Keratinocyte (primary cell): ENCODE measurements at regions not wholly inside any gene's neighbourhood (a gene's known extent, or its start where the extent isn't known, plus 50 kb on each side); places are given as distances from the start of the nearest gene placed in this dataset.

Source experiments
- DNase-seq: peaks from one replicate; pipeline ENCODE4 v3.0.0-alpha.2; 2011; ENCODE audit warnings: low read depth, missing footprints, low spot score
- FAIRE-seq: peaks from 2 replicates; lab custom pipeline; 2011; peaks lifted over from hg19 to GRCh38; lab: Jason Lieb, UNC
- H2AFZ ChIP-seq: 2 replicates; pipeline ENCODE4 v1.6.0; 2012; ENCODE audit warnings: low read length, control low read depth, inconsistent platforms; ENCODE audit not compliant: control insufficient read depth
- H3K27ac ChIP-seq: 2 replicates; pipeline ENCODE4 v1.5.1; 2011; ENCODE audit warnings: low read length; ENCODE audit not compliant: control insufficient read depth, insufficient read depth
- H3K27me3 ChIP-seq: 3 replicates; pipeline ENCODE4 v1.6.0; 2011; ENCODE audit warnings: low read length; ENCODE audit not compliant: control insufficient read depth, insufficient read depth; ENCODE audit errors: extremely low read depth
- H3K36me3 ChIP-seq, 2 experiments: 2 replicates in 1 of 2; 3 replicates in 1 of 2; pipeline ENCODE4 v1.5.1; 2011; ENCODE audit warnings: low read length in 2 of 2, mild to moderate bottlenecking in 1 of 2; ENCODE audit not compliant: control insufficient read depth in 2 of 2, insufficient read depth in 2 of 2; ENCODE audit errors: extremely low read depth in 1 of 2
- H3K4me1 ChIP-seq: 3 replicates; pipeline ENCODE4 v1.5.1; 2011; ENCODE audit warnings: low read length; ENCODE audit not compliant: control insufficient read depth, insufficient read depth; ENCODE audit errors: extremely low read depth
- H3K4me2 ChIP-seq: 3 replicates; pipeline ENCODE4 v1.6.0; 2011; ENCODE audit warnings: low read depth, low read length; ENCODE audit not compliant: control insufficient read depth, insufficient read depth; ENCODE audit errors: extremely low read depth
- H3K4me3 ChIP-seq, 3 experiments: fragments of 200-600 bp in 1 of 3; sonication (generic) in 1 of 3; 2 replicates in 2 of 3; 3 replicates in 1 of 3; pipeline ENCODE4 v1.5.1; 2011 to 2016; ENCODE audit warnings: low read length in 3 of 3, mild to moderate bottlenecking in 3 of 3, control low read depth in 2 of 3, inconsistent platforms in 1 of 3, low read depth in 1 of 3, mixed read lengths in 1 of 3, mixed run types in 1 of 3, moderate library complexity in 1 of 3; ENCODE audit not compliant: control insufficient read depth in 2 of 3, insufficient read depth in 2 of 3; ENCODE audit errors: extremely low read depth in 1 of 3
- H3K79me2 ChIP-seq: 2 replicates; pipeline ENCODE4 v1.6.0; 2012; ENCODE audit warnings: low read length; ENCODE audit not compliant: control insufficient read depth, insufficient read depth
- H3K9ac ChIP-seq: 3 replicates; pipeline ENCODE4 v1.6.0; 2011; ENCODE audit warnings: low read length; ENCODE audit not compliant: control insufficient read depth, insufficient read depth; ENCODE audit errors: extremely low read depth
- H3K9me1 ChIP-seq: 3 replicates; pipeline ENCODE4 v1.6.0; 2011; ENCODE audit warnings: low read length; ENCODE audit not compliant: control insufficient read depth, insufficient read depth; ENCODE audit errors: extremely low read depth
- H3K9me3 ChIP-seq: 2 replicates; pipeline ENCODE4 v1.5.1; 2012; ENCODE audit warnings: low read depth, low read length; ENCODE audit not compliant: control insufficient read depth
- H4K20me1 ChIP-seq: 3 replicates; pipeline ENCODE4 v1.6.0; 2011; ENCODE audit warnings: low read length; ENCODE audit not compliant: control insufficient read depth, insufficient read depth; ENCODE audit errors: extremely low read depth
- CTCF ChIP-seq, 3 experiments: IDR thresholded peaks in 1 of 3; conservative IDR thresholded peaks in 1 of 3; optimal IDR thresholded peaks in 1 of 3; 2 replicates in 2 of 3; 3 replicates in 1 of 3; pipeline versions ENCODE3 to v1.5.1; 2011; ENCODE audit warnings: low read length in 3 of 3, mild to moderate bottlenecking in 3 of 3, moderate library complexity in 2 of 3, control low read depth in 1 of 3, inconsistent platforms in 1 of 3; ENCODE audit not compliant: insufficient read depth in 2 of 3; ENCODE audit errors: extremely low read depth in 1 of 3
- EZH2 ChIP-seq: IDR thresholded peaks from one replicate; pipeline ENCODE4 v1.6.1; 2012; ENCODE audit warnings: inconsistent platforms, mild to moderate bottlenecking, low read length, moderate library complexity
- dilution Hi-C: fragments of 300-500 bp; cut with MboI; formaldehyde crosslinking; loops from one replicate; pipeline ENCODE4 v1.7.0; 2020; ENCODE audit warnings: low sequenced_read_pairs; ENCODE audit not compliant: extremely low pct_ligation_motif_present

- no peak overlapping the region for H3K9ac ChIP-seq
- no peaks in the 10 kb centered on the region for H3K27me3 ChIP-seq
- no peak for TF ChIP-seq EZH2
- no peak for TF ChIP-seq CTCF (optimal IDR thresholded peaks at IDR 0.05 in 1 of 3, IDR thresholded peaks at IDR 0.05 in 1 of 3, conservative IDR thresholded peaks at IDR 0.05 in 1 of 3; ENCODE audit: extremely low read depth in 1 of 3, insufficient read depth in 2 of 3, low read length in 3 of 3)
- H3K4me2 ChIP-seq, result no peak overlapping the region
- H2AFZ ChIP-seq, result no peak overlapping the region
- H3K36me3 ChIP-seq, result no peaks in the 10 kb centered on the region
- DNase-seq (no peak), FAIRE-seq (no peak)
- dilution Hi-C loops, result no loop called here
- no peaks in the 10 kb centered on the region for H3K79me2 ChIP-seq
- H3K27ac ChIP-seq, result no peak overlapping the region
- no peak overlapping the region for H3K4me3 ChIP-seq
- no peaks in the 10 kb centered on the region for H3K9me3 ChIP-seq
- peaks cover 3% of the 10 kb centered on the region for H3K4me1 ChIP-seq
- H3K9me1 ChIP-seq, result no peaks in the 10 kb centered on the region
- no peaks in the 10 kb centered on the region for H4K20me1 ChIP-seq
Measured at GRCh38 chr19:27705896-27706295, 1507.1 kb downstream of the UQCRFS1 start.

GRCh38 chr19:27694361-27695055 is 1518.4 kb downstream of the UQCRFS1 start:
- Histone ChIP-seq H3K9me1 (no peaks in the 10 kb centered on the region), H3K36me3 (no peaks in the 10 kb centered on the region), H3K27ac (no peak overlapping the region), H2AFZ (no peak overlapping the region), H3K4me1 (no peaks in the 10 kb centered on the region), H4K20me1 (no peaks in the 10 kb centered on the region), H3K9ac (no peak overlapping the region), H3K79me2 (no peaks in the 10 kb centered on the region), H3K4me3 (no peak overlapping the region), H3K4me2 (no peak overlapping the region), H3K9me3 (no peaks in the 10 kb centered on the region), H3K27me3 (no peaks in the 10 kb centered on the region)
- dilution Hi-C loops, result no loop called here
- TF ChIP-seq CTCF (optimal IDR thresholded peaks at IDR 0.05 in 1 of 3, IDR thresholded peaks at IDR 0.05 in 1 of 3, conservative IDR thresholded peaks at IDR 0.05 in 1 of 3; ENCODE audit: extremely low read depth in 1 of 3, insufficient read depth in 2 of 3, low read length in 3 of 3), result no peak
- TF ChIP-seq EZH2, result no peak
- no peak for DNase-seq
- FAIRE-seq, result no peak
